ENCODE measurements at regions not wholly inside any gene's neighbourhood (a gene's known extent, or its start where the extent isn't known, plus 50 kb on each side); places are given as distances from the start of the nearest gene placed in this dataset.

DNA sequence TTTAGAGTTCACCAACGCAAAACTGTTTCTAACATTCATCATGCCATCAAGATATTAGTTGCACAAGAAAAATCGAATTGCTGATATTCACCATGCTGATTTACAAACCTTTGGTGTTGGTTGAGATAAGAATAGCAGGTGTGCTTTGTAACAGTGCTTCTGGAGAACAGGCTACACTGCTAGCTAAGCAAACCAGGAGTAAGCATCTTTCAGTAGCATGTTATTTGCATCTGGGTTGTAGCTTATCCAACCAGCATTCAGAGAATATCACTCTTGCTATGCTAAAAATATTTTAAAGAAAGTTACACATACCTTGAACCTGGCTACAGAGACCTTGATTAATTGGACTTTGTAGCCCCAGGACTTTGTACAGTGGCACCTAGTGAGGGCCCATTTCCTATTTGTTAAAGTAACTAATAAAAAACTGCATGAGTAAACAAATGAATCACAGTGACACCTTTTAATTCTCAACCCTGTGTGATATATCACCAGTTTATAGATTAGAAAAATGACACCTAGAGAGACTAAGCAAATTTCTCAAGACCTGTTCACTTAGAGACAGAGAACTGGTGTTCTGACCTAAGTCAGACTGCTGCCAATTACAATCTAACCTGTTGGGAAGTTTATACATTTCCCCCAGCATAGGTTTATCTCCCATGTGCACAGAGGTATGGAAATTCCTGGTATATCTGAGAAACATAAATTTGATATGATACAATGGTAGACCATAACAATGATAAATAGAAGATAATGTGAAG is 435.5 kb upstream of the TGFBR2 start:
- no peaks in the 10 kb centered on the region for H3K27me3 ChIP-seq (ENCODE audit: control insufficient read depth, insufficient read depth, low read length)
- no peak overlapping the region for H3K4me3 ChIP-seq (ENCODE audit: low read depth in 2 of 2, low read length in 2 of 2)
- DNase-seq (ENCODE audit: low read depth, low spot score) (no peak), ATAC-seq (no peak)
- H3K4me1 ChIP-seq (ENCODE audit: control insufficient read depth, insufficient read depth, low read length) = no peaks in the 10 kb centered on the region
- in situ Hi-C loops (cut with HindIII; ENCODE audit: low pct_unique_long_range_greater_than_20kb, low sequenced_read_pairs) (no loop called here), intact Hi-C loops (cut with micrococcal nuclease; ENCODE audit: unreplicated experiment) (no loop called here)
- CTCF ChIA-PET = no interaction called here
- H3K9me3 ChIP-seq (ENCODE audit: control insufficient read depth, insufficient read depth, low read depth, low read length) = no peaks in the 10 kb centered on the region
- no peak for TF ChIP-seq TCF7L2 (IDR thresholded peaks at IDR 0.05; ENCODE audit: low read depth, low read length)
- TF ChIP-seq, protein P1, sequence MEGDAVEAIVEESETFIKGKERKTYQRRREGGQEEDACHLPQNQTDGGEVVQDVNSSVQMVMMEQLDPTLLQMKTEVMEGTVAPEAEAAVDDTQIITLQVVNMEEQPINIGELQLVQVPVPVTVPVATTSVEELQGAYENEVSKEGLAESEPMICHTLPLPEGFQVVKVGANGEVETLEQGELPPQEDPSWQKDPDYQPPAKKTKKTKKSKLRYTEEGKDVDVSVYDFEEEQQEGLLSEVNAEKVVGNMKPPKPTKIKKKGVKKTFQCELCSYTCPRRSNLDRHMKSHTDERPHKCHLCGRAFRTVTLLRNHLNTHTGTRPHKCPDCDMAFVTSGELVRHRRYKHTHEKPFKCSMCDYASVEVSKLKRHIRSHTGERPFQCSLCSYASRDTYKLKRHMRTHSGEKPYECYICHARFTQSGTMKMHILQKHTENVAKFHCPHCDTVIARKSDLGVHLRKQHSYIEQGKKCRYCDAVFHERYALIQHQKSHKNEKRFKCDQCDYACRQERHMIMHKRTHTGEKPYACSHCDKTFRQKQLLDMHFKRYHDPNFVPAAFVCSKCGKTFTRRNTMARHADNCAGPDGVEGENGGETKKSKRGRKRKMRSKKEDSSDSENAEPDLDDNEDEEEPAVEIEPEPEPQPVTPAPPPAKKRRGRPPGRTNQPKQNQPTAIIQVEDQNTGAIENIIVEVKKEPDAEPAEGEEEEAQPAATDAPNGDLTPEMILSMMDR (IDR thresholded peaks at IDR 0.05) = no peak
- no peak for TF ChIP-seq SIN3A (IDR thresholded peaks at IDR 0.05; ENCODE audit: borderline replicate concordance, insufficient read depth, low read depth, low read length)
- H3K27ac ChIP-seq (ENCODE audit: low read length) = no peak overlapping the region
- POLR2A ChIA-PET = no interaction called here
- BruUV-seq (replicated peaks) = no TSS peak
- no peaks in the 10 kb centered on the region for H3K36me3 ChIP-seq (ENCODE audit: control insufficient read depth, insufficient read depth, low read length)

DNA sequence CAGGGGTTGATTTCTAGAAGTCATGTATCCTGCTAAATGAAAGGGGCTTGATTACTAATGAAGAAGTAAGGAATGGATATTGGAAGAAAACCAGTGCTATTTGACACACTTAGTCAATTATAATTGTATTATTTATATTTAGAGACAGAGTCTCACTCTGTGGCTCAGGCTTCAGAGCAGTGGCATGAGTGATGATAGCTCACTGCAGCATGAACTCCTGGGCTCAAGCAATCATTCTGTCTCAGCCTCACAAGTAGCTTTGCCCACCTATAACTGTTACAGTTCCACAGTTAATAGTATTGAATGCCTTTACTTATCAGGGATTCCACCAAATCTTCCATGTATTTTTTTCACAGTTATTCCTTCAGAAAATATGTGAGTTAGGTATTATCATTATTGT is 432.0 kb upstream of the TGFBR2 start:
- DNase-seq (ENCODE audit: low read depth, low spot score) = no peak
- no peaks in the 10 kb centered on the region for H3K9me3 ChIP-seq (ENCODE audit: control insufficient read depth, insufficient read depth, low read depth, low read length)

More for the DNA sequence above, 432.0 kb upstream of the TGFBR2 start:
- in situ Hi-C loops (cut with HindIII; ENCODE audit: low pct_unique_long_range_greater_than_20kb, low sequenced_read_pairs) (no loop called here), intact Hi-C loops (cut with micrococcal nuclease; ENCODE audit: unreplicated experiment) (no loop called here)
- no peak for TF ChIP-seq SIN3A (IDR thresholded peaks at IDR 0.05; ENCODE audit: borderline replicate concordance, insufficient read depth, low read depth, low read length)
- TF ChIP-seq POLR2AphosphoS5 (IDR thresholded peaks at IDR 0.05; ENCODE audit: low read depth, low read length) = no peak
- TF ChIP-seq, protein P1 (IDR thresholded peaks at IDR 0.05) = no peak
- no peak for TF ChIP-seq TCF7L2 (IDR thresholded peaks at IDR 0.05; ENCODE audit: low read depth, low read length)
- TF ChIP-seq, protein P2, sequence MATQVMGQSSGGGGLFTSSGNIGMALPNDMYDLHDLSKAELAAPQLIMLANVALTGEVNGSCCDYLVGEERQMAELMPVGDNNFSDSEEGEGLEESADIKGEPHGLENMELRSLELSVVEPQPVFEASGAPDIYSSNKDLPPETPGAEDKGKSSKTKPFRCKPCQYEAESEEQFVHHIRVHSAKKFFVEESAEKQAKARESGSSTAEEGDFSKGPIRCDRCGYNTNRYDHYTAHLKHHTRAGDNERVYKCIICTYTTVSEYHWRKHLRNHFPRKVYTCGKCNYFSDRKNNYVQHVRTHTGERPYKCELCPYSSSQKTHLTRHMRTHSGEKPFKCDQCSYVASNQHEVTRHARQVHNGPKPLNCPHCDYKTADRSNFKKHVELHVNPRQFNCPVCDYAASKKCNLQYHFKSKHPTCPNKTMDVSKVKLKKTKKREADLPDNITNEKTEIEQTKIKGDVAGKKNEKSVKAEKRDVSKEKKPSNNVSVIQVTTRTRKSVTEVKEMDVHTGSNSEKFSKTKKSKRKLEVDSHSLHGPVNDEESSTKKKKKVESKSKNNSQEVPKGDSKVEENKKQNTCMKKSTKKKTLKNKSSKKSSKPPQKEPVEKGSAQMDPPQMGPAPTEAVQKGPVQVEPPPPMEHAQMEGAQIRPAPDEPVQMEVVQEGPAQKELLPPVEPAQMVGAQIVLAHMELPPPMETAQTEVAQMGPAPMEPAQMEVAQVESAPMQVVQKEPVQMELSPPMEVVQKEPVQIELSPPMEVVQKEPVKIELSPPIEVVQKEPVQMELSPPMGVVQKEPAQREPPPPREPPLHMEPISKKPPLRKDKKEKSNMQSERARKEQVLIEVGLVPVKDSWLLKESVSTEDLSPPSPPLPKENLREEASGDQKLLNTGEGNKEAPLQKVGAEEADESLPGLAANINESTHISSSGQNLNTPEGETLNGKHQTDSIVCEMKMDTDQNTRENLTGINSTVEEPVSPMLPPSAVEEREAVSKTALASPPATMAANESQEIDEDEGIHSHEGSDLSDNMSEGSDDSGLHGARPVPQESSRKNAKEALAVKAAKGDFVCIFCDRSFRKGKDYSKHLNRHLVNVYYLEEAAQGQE (IDR thresholded peaks at IDR 0.05; ENCODE audit: insufficient read depth in 1 of 2, low read depth in 2 of 2, low read length in 1 of 2) = no peak
- POLR2A ChIA-PET = no interaction called here
- no TSS peak for BruUV-seq (replicated peaks)
- no peak overlapping the region for H3K4me3 ChIP-seq (ENCODE audit: low read depth in 2 of 2, low read length in 2 of 2)
- no peaks in the 10 kb centered on the region for H3K4me1 ChIP-seq (ENCODE audit: control insufficient read depth, insufficient read depth, low read length)
- no peak for ATAC-seq
- no peak overlapping the region for H3K27ac ChIP-seq (ENCODE audit: low read length)
- no peaks in the 10 kb centered on the region for H3K27me3 ChIP-seq (ENCODE audit: control insufficient read depth, insufficient read depth, low read length)
- CTCF ChIA-PET = no interaction called here
- no peaks in the 10 kb centered on the region for H3K36me3 ChIP-seq (ENCODE audit: control insufficient read depth, insufficient read depth, low read length)

Measured in Panc1 (cell line).